RWPE2 (cell line): ENCODE measurements at regions not wholly inside any gene's neighbourhood (a gene's known extent, or its start where the extent isn't known, plus 50 kb on each side); places are given as distances from the start of the nearest gene placed in this dataset.

ENCODE experiments used
- ATAC-seq: fragments of 200-7000 bp; cut with Tn5 transposase; 3 replicates; pipeline ENCODE4 v1.9.1; 2021; ENCODE audit warnings: low read depth
- DNase-seq: peaks from one replicate; pipeline ENCODE4 v3.0.0-alpha.2; 2020; ENCODE audit warnings: low spot score
- H3K27ac ChIP-seq: fragments of 450-650 bp; 2 replicates; pipeline ENCODE4 v1.5.1; 2017; ENCODE audit warnings: mild to moderate bottlenecking; ENCODE audit not compliant: poor library complexity, severe bottlenecking
- H3K27me3 ChIP-seq: fragments of 250-450 bp; sonication (Bioruptor Pico); 2 replicates; pipeline ENCODE4 v1.5.1; 2021; ENCODE audit warnings: mild to moderate bottlenecking, moderate library complexity; ENCODE audit not compliant: insufficient read depth, poor library complexity, severe bottlenecking
- H3K36me3 ChIP-seq: fragments of 250-450 bp; sonication (Bioruptor Pico); 2 replicates; pipeline ENCODE4 v1.5.1; 2020; ENCODE audit warnings: low read depth, mild to moderate bottlenecking, moderate library complexity
- H3K4me1 ChIP-seq: fragments of 250-450 bp; sonication (Bioruptor Pico); 2 replicates; pipeline ENCODE4 v1.5.1; 2021; ENCODE audit warnings: mild to moderate bottlenecking, moderate library complexity; ENCODE audit not compliant: insufficient read depth, poor library complexity, severe bottlenecking
- H3K4me3 ChIP-seq: fragments of 250-450 bp; sonication (Bioruptor Pico); 2 replicates; pipeline ENCODE4 v1.5.1; 2021; ENCODE audit warnings: mild to moderate bottlenecking, moderate library complexity; ENCODE audit not compliant: severe bottlenecking
- H3K9me3 ChIP-seq: fragments of 250-450 bp; sonication (Bioruptor Pico); 2 replicates; pipeline ENCODE4 v1.5.1; 2021; ENCODE audit warnings: mild to moderate bottlenecking, moderate library complexity; ENCODE audit not compliant: severe bottlenecking
- CTCF ChIP-seq: fragments of 450-650 bp; IDR thresholded peaks from one replicate; pipeline ENCODE4 v1.5.1; 2017; ENCODE audit warnings: mild to moderate bottlenecking, moderate library complexity; ENCODE audit not compliant: poor library complexity, severe bottlenecking

GRCh38 chr1:29646161-29646775 lies 409.9 kb downstream of the PTPRU start:
- Histone ChIP-seq H3K4me3 (no peak overlapping the region), H3K27me3 (no peaks in the 10 kb centered on the region), H3K9me3 (peaks cover 2% of the 10 kb centered on the region), H3K36me3 (no peaks in the 10 kb centered on the region), H3K27ac (no peak overlapping the region), H3K4me1 (peaks cover 20% of the 10 kb centered on the region)
- TF ChIP-seq CTCF, result no peak
- DNase-seq, result no peak
- ATAC-seq, result no peak

- no peaks in the 10 kb centered on the region for H3K36me3 ChIP-seq
- no peak overlapping the region for H3K27ac ChIP-seq
Observed at GRCh38 chr1:29645586-29645985, 409.3 kb downstream of the PTPRU start.

GRCh38 chr1:29644812-29645211 lies 408.5 kb downstream of the PTPRU start:
- Histone ChIP-seq H3K27ac (no peak overlapping the region), H3K9me3 (peaks cover 2% of the 10 kb centered on the region), H3K4me1 (peaks cover 17% of the 10 kb centered on the region), H3K27me3 (no peaks in the 10 kb centered on the region), H3K36me3 (no peaks in the 10 kb centered on the region), H3K4me3 (no peak overlapping the region)
- DNase-seq, result no peak
- no peak for ATAC-seq
- no peak for TF ChIP-seq CTCF

More at GRCh38 chr1:29645586-29645985, 409.3 kb downstream of the PTPRU start:
- no peak for TF ChIP-seq CTCF
- no peak overlapping the region for H3K4me3 ChIP-seq
- DNase-seq, result no peak
- no peak for ATAC-seq
- H3K4me1 ChIP-seq, result peaks cover 19% of the 10 kb centered on the region
- H3K27me3 ChIP-seq, result no peaks in the 10 kb centered on the region
- H3K9me3 ChIP-seq, result peaks cover 2% of the 10 kb centered on the region

- peaks cover 19% of the 10 kb centered on the region for H3K4me1 ChIP-seq
- no peak for TF ChIP-seq CTCF
- H3K27me3 ChIP-seq, result no peaks in the 10 kb centered on the region
- peaks cover 2% of the 10 kb centered on the region for H3K9me3 ChIP-seq
- no peak overlapping the region for H3K4me3 ChIP-seq
- H3K36me3 ChIP-seq, result no peaks in the 10 kb centered on the region
- no peak overlapping the region for H3K27ac ChIP-seq
- ATAC-seq (no peak), DNase-seq (no peak)
Observed at GRCh38 chr1:29643838-29644440, 407.6 kb downstream of the PTPRU start.

GRCh38 chr1:29643281-29643680 lies 407.0 kb downstream of the PTPRU start:
- Histone ChIP-seq H3K27me3 (no peaks in the 10 kb centered on the region), H3K9me3 (peaks cover 2% of the 10 kb centered on the region), H3K4me1 (peaks cover 20% of the 10 kb centered on the region), H3K27ac (no peak overlapping the region), H3K4me3 (no peak overlapping the region), H3K36me3 (no peaks in the 10 kb centered on the region)
- no peak for ATAC-seq
- no peak for DNase-seq
- no peak for TF ChIP-seq CTCF
